HG02763 (cell line): ENCODE measurements at regions not wholly inside any gene's neighbourhood (a gene's known extent, or its start where the extent isn't known, plus 50 kb on each side); places are given as distances from the start of the nearest gene placed in this dataset.

Experiments used
- ATAC-seq: cut with Tn5 transposase; IDR thresholded peaks from one replicate; pipeline ENCODE4 v1.9.1; 2021; ENCODE audit warnings: mild to moderate bottlenecking, moderate library complexity; ENCODE audit not compliant: unreplicated experiment

DNA sequence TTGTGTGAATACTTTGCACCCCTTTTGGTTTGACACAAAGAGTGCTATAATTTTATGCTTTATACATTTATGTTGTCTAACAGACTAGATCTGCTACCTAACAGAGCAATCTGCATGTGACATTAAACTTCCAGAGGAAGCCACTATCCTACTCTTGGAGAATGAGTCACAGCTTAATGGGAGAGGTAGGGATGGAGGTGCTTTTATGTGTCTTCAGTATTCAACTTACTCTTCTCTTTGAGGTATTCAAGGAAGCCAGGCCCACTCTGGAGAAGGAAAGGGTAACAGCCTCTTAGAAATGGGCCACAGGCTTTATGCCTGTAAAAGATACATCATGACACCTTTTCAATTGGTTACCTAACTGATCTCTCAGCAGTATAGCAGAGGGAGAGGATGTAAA, 85.8 kb upstream of the NEUROD1 start:
- no peak for ATAC-seq

GRCh38 chr2:181770150-181770549, 89.8 kb upstream of the NEUROD1 start:
- ATAC-seq, result no peak

DNA sequence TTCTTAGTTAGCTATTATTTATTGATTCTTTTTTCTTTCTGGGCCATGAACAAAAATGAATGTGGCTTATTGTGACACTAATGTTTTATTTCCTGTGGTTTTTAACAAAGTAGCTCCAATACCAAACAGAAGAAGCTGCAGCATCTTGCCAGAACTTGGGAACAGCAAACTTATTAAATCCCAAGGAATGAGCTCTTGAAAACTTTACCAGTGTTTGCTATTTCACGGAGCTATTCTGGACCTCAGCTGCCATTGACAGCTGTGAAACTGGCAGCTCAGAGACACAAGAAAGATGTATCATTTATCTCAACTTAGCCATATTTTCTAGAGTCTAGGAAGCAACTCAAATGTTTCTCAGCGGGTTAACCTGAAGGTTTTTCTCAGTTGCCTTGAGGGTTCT, 91.0 kb upstream of the NEUROD1 start:
- no peak for ATAC-seq

DNA sequence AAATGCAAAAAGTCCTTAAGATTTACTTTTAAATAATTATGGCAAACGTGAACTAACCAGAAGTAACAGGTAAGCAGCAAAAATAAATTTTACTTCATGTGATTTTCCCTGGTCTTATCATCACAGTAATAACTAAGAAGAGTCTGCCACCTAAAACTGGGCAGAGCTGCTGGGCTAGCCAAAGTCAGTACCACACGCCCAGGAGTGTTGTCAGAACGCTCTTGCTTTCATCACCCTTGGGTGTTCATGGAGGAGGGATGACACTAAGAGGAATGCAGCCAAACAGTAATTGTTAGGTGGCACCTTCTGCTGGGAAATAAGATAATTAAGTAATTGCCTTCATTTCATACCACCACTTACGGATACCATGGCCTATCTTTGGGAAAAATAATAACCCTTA, 92.0 kb upstream of the NEUROD1 start:
- no peak for ATAC-seq

- no peak for ATAC-seq
Observed at GRCh38 chr2:181772777-181773176, 92.5 kb upstream of the NEUROD1 start.

- peak; percentile 71 for ATAC-seq
Observed at GRCh38 chr2:181774685-181775084, 94.4 kb upstream of the NEUROD1 start.

- ATAC-seq, result no peak
Observed at GRCh38 chr2:181776336-181776735, 96.0 kb upstream of the NEUROD1 start.

DNA sequence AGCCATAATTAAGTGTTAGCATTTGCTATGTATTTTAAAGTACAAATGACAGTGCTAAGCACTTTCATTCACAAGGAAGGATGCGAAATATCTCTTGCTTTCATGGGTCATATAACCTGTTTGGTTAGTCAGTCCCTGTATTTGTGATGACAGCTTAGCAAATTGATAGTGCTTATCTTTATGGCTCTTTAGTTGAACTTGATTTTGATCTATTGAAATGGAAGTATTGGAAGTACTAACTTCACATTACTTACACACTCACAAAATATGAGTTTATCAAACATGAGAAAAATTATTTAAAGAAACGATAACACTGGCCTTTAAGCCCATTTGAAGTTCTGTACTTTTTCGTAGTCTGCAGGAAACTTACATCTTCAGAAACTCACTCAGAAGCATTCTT, 97.4 kb upstream of the NEUROD1 start:
- no peak for ATAC-seq

DNA sequence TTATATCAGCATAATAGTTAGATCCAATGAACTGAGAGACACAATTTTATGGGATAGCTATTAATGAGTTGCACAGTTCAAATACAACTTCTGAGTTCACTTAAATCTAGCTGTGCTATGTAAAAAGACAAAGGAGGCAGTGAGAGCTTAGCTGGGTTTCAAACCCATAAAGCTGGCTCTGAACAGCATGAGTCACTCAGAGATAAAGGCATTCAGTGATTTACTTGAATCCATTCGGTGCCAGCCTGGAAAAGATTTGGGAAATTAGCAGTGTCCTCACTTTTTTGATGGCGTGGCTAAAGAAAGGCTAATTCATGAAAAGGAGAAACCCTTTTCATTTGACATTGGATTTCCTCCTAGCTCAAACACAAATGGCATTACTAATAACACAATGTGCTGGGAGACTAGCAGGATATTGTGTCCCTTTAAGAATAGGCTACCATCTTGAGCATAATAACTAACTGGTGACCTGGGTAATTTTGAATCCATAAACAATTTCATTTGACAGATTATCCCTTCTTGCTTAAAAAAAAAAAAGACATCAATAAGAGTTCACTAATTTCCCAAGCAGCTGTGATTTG, 98.4 kb upstream of the NEUROD1 start:
- ATAC-seq, result no peak

- no peak for ATAC-seq
Observed at GRCh38 chr2:181779288-181780021, 99.1 kb upstream of the NEUROD1 start.

DNA sequence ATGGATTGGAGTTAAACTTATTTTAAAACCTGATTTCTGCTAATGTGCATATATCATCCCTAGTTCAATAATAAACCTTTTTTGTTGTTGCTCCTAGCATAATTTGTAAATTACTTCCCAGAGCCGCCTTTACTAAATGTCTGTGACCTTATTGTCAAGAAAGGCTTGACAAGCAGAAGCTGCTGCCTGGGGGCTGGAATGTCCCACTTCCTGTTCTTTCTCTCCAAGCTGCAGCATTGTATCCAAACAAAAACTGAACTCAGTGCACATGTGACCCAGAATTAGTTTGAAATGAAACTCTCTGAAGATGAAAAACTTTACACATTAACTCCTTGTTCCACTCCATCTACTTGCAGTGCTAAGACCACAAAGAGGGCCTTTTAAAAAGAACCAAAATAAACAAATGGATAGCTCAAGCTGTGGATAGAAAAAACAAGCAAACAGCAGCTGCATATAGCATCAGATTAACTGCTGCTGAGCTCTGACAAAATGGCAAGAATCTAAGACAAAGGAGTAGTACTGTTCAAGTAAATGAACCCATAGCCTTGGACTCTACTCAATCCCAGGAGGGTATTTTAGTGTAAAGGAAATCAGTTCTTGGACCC, 99.8 kb upstream of the NEUROD1 start:
- ATAC-seq, result peak; percentile 78

- peak; percentile 23 for ATAC-seq
Observed at GRCh38 chr2:181780657-181781056, 100.3 kb upstream of the NEUROD1 start.

GRCh38 chr2:181781078-181781786, 100.9 kb upstream of the NEUROD1 start:
- peak; percentile 40 for ATAC-seq

- ATAC-seq, result no peak
Observed at GRCh38 chr2:181782660-181783059, 102.3 kb upstream of the NEUROD1 start.

GRCh38 chr2:181784556-181784955, 104.2 kb upstream of the NEUROD1 start:
- ATAC-seq, result no peak

DNA sequence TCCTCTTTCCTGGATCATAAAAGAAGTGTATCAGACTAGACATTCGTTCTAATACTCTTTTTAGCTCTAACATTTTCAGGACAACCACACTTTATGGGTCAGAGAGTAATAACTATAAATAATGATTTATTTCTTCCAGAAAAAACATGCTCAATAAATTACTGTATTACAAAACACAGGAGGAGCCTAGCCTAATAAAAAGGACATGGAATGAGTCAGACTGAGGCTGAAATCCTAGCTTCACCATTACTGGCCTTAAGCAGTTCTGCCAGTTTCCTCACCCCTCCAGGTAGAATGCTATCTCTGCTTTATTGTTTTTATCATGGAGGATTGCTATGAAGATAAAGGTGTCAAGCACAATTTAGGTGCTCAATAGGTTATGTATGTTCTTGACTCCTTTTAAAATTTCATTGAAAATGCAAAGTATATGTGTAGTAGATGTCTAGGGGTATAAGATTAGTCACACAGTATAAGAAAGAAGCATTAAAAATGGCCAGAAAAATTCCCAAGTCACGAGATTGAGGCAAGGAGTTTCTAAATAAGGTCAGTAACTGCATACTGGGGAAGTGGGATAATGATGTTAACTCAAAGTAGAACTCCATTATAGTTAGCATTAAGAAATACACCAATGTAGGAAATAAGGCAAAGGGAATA, 105.5 kb upstream of the NEUROD1 start:
- ATAC-seq, result no peak

DNA sequence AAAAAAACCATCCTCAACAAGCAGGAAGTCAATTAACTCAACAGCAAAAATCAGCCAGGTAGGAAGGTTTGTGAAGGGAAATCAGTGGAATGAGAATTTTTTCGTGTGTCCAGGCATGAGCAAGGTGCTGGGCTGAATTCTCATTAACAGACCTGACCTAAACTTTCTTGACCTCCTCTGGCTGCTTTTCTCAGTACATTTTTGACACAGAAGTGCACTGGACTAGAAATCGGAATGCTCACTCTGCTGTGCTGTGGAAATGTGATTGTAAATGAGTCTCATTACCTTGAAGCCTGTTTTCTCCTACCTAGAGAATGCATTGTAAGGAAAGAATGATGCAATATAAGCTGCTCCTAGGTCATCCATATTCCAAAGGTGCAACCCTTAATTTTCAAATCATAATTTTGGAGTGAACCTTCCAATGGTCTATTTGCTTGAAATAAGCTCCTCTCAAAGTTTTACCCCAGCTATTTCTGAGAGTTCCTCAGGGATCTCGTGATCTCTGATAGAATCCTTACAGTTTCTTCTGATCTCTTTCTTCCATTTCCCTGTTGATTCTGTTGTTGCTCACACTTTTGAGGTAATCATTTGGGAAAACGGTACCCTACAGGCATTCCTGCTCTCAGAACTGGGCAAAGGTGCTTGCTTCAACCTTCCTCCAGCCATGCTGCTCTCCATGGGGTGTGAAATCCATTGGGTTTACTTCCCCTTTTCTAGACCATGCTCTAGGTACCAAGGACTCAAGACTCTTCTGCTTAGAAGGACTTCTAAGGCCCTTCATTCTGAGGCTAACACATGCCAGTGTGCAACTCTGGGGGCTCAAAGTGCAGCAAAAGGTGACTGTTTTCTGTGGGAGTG, 104.9 kb upstream of the ITPRID2 start:
- ATAC-seq, result no peak

DNA sequence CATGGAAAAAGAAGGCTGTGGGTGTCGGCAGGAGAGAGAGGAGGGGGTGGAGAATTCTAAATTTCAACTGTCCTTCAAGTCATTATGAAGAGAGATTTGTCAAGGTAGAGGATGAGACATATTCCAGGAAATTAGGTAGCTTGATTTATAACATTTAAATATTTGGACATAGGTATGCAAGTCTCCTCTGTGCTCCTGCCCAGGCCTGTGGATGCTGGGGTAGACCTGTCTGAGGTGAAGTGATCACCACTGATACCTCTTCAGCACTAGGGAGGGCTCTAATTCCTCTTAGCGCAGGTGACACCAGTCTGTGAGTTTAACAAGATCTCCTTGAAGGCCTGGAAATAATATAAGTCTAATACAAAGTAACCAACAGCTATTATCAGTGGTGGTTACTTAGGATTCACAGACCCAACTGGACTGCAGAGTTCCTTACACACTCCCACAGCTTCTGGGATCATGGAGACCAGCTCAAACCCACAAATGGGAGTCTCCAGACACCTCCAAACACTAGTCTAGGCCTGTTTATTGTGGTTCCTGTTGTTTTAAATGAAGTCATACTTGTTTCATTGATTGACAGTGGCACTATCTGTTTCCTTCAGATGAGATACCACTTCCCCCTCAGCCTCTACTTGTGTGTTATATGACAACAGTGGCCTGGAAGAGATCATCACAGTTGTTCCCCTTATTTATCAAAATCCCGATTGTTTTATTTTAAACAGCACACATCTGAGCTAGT, 104.1 kb upstream of the ITPRID2 start:
- no peak for ATAC-seq

GRCh38 chr2:181788897-181789555, 102.5 kb upstream of the ITPRID2 start:
- ATAC-seq, result no peak
